HG03139 (cell line): ENCODE measurements at regions not wholly inside any gene's neighbourhood (a gene's known extent, or its start where the extent isn't known, plus 50 kb on each side); places are given as distances from the start of the nearest gene placed in this dataset.
"Not testable (repeated sequence)": the region's sequence is repeated elsewhere in the genome, so short reads cannot be mapped to it uniquely, and the experiment has no call there.

Source experiments
- ATAC-seq: cut with Tn5 transposase; IDR thresholded peaks from one replicate; pipeline ENCODE4 v1.9.1; 2021; ENCODE audit not compliant: unreplicated experiment

DNA sequence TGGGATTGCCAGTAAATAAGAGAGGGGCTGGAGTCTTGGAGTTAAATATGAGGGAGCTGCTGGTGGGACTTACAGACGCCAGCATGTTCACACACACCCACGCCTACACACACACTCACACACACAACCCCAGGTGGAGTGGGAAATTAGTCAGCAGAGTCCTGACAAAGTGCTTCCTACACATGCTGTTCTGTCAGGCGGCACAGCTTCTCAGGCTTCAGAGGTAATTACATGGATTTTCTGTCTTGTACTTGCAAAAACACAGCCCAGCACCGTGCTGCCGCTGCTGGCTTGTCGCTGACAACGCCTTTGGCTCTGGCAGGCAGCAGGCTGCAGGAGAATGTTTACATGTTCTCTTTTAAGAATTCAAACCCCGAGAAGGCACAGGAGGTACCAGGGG, 1186.3 kb upstream of the CELF4 start:
- no peak for ATAC-seq

- ATAC-seq: no peak
Measured at GRCh38 chr18:38751211-38751610, 1185.6 kb upstream of the CELF4 start.

DNA sequence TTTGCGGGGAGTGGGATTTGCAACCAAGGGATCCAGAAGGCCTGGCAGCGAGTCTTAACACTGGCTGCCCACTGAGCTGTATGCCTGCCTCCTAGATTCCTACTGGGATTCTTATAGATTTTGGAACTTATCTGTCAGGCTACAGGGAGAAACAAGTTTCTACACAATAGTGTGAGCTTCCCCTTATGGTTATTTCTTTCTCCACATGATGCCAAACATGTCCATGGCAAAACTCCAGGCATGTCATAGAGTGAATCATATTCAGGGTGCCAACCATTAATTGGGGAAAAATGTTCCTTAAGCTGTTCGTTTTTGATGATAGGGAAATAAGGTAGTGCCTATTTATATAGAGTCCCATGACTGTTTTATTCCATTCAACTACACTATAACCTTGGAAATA, 1185.2 kb upstream of the CELF4 start:
- ATAC-seq: no peak

DNA sequence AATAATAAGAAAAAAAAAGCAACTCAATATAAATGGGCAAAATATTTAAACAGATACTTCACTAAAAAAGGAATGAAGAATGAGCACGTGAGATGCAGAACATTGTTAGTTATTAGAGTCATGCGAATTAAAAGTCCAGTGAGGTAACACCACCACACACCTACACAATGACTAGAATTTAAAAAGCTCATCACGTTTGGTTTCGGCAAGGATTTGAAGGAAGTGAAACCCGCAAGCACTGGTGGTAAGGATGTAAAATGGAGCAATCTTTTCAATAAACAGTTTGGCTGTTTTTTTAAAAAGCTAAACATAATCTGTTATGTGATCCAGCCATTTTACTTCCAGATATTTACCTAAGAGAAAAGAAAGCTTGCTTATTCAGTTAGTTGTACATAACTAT, 1181.6 kb upstream of the CELF4 start:
- no peak for ATAC-seq

DNA sequence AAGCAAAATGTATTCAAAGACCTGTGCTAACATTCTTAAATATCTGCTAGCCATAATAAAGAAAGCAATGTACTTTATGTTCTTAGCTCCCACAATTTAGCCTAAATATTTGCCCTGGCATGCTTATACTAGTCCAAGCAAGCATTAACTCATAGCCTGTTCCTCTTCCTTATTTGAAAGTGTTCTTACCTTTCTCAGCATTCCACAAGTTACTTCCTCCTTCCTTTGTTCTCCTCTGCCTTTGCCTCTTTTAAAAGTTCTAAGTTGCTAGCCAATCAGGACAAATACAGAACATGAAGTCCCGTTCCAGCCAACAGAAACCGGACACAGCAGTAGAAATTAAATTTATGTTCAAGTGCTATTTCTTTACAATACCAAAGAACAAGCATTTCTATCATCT, 1154.6 kb upstream of the CELF4 start:
- ATAC-seq: not testable (repeated sequence)

- no peak for ATAC-seq
Measured at GRCh38 chr18:38718365-38718901, 1152.8 kb upstream of the CELF4 start.

- ATAC-seq: no peak
Measured at GRCh38 chr18:38709122-38709521, 1143.5 kb upstream of the CELF4 start.

- no peak for ATAC-seq
Measured at GRCh38 chr18:38706373-38706772, 1140.8 kb upstream of the CELF4 start.

GRCh38 chr18:38698088-38698487, 1132.5 kb upstream of the CELF4 start:
- no peak for ATAC-seq

GRCh38 chr18:38695559-38696280, 1130.1 kb upstream of the CELF4 start:
- no peak for ATAC-seq

GRCh38 chr18:38693104-38693503, 1127.5 kb upstream of the CELF4 start:
- no peak for ATAC-seq

DNA sequence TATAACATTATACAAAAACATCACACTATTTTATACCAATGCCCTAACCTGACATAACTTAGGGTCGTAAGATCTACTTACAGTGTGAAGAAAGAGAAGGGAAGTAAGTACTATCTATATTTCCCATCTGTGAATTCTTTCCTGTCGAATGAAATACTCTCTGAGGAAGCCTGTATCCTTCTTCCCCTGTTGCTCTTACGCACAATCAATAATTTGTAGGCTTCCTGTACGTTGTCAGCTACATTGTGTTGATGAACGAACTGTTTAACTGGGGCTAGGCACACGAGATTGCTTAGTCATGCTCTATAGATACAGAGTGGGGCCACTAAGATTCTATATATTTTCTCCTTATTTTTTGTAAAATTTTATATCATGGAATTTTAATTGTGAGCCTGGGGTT, 1125.0 kb upstream of the CELF4 start:
- ATAC-seq: no peak

GRCh38 chr18:38688416-38688815, 1122.8 kb upstream of the CELF4 start:
- ATAC-seq: no peak

DNA sequence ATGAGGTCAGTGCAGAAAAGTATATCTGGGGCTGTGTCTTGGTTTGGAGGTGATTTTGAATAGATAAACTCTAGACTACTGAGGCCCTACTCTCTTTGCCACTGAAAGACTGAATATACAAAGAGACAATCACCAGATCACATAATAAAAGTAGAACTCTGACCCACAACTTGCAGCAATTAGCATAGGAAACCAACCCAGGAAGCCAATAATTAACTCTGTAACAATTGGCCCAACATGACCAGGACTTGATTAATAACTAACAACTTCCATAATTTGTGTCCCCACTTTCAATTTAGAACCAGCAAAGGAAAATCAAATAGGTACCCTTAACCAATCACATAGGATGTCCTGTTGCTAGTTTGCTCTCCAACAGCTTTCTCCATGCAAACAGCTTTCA, 1104.9 kb upstream of the CELF4 start:
- no peak for ATAC-seq

- no peak for ATAC-seq
Measured at GRCh38 chr18:38664929-38665328, 1099.3 kb upstream of the CELF4 start.

- no peak for ATAC-seq
Measured at GRCh38 chr18:38663682-38664081, 1098.1 kb upstream of the CELF4 start.

GRCh38 chr18:38663270-38663669, 1097.7 kb upstream of the CELF4 start:
- no peak for ATAC-seq

DNA sequence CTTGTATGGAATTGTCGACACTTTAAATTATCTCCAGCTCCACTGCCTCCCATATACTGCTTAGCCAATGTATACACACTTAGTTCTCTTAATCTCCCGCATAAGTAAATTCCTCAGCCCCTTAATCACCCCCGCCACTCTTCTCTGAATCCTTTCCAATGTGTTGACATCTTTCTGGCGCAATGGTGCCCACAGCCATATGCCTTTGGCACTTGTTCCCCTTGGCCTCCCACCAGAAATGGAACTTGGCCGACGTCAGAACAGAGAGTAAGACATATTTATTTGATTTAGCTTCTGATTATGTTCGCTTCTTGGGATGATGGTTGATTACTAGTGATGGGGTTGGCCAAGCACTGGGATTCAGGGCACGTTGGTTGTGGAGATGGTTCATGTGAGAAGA, 1089.3 kb upstream of the CELF4 start:
- no peak for ATAC-seq

DNA sequence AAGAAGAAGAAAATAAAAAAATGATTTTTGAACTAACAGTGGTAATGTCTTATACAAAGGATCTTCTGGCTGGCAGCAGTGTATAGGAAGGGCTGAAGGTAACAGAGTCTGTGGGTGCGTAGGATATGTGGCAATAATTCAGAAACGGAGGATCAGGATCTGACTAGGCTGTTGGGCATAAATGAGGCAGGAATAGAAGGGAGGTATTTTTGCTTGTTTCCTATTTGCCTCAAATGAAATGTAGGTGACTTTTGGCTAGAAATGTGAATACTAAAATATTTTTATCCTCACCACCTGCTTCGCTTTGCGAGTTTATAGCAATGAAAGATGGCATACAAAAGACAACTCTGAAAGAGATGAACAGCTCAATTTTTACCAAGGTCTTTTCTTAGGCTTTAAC, 1086.1 kb upstream of the CELF4 start:
- ATAC-seq: no peak

GRCh38 chr18:38648179-38648578, 1082.6 kb upstream of the CELF4 start:
- ATAC-seq: no peak

DNA sequence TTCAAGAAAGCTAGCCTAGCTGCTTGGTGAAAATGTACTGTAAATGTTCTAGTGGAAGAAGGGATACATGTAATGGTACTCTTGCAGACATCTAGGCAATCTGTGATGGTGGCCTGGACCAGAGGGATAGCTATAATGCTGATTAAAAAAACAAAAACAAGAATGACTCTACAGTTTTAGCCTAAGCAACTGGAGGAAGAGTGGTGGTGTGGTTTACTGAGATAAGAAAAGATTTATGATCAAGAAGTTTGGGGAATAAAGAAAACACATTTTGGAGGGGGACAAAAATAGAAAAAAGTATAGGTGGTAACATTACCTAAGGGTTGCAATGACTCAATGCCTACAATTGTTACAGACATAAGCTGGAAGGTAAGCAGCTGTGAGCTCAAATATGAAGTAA, 1080.7 kb upstream of the CELF4 start:
- no peak for ATAC-seq

DNA sequence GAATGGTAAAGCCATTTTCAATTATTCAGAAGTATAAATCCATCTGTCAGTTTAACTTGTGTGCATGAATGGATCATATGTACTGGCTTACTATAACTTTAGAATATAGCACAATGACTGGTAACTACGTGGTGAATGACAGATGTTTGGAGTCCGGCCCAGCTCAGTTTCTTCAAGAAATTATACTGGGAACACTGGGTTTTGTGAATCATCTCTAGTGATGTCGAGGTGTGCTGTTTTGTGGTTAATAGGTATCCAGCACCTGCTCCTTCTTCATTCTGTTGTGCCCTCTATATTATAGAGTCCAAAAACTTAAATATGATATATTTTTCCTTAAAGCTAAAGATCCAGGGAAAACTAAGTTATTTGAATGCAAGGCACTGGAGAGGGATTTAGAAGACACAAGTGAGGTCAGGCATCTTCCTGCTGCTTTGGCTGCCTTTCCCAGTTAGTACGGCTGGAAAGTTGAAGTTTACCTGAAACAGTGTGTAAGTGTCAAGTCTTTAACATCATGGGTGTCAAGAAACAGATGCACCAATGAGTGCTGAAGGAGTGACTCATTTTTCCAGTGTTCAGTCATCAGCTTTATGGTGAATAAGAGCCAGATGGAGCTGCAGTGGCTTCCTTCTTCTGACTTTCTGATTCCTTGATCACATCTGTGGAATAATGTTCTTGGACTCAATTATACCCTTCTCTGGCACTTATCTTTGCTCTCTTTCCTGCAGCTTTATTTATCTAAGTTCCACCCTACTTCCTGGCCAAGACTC, 1079.5 kb upstream of the CELF4 start:
- ATAC-seq: no peak
